ENCODE measurements at regions not wholly inside any gene's neighbourhood (a gene's known extent, or its start where the extent isn't known, plus 50 kb on each side); places are given as distances from the start of the nearest gene placed in this dataset.
A peak's percentile ranks its signal among the peaks of the same experiment; 100 is the strongest.
"Not testable (repeated sequence)": the region's sequence is repeated elsewhere in the genome, so short reads cannot be mapped to it uniquely, and the experiment has no call there.

DNA sequence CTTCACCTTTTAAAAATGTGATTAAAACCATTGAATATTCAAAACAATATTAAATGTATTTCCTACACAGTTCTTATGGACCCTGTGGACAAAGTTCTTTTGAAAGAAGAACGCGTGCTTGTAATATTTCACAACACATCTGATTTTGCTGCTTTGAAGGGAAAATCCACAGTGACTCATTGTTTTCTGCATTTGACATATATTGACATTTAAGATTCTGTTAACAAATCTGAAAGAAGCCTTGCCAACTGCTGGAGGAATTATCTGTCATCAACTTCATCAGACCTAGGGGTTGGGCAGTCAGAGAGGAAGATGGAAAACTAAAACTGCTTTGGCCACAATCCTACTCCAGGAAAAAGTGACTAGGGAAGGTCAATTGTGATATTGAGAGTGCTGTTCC lies 56.9 kb upstream of the RASEF start (continued):
- no peak for TF ChIP-seq TP53 (CRISPR knock-in tag; IDR thresholded peaks at IDR 0.05)

DNA sequence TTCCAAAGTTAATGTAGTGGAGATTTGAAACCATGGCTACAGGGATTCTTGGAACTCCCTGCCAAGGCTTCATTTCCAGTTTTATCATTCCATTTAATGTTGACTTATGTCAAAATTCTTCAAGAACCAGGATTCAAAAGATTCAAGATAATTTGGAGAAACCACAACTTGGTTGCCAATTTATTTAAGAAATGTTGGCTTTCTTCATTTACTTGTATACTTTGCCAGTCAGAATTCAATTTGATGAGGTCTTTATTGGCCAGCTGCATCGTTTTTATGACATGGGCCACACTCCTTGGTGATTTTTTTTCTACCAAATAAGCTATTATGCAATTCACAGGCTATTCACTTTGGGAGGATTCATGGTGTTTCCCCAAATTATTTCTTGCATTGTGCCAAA lies 53.1 kb upstream of the RASEF start:
- TF ChIP-seq IRF2 (CRISPR knock-in tag; IDR thresholded peaks at IDR 0.05; ENCODE audit: borderline replicate concordance, low read depth) (no peak), HMGA2 (CRISPR knock-in tag; IDR thresholded peaks at IDR 0.05) (no peak), ZNF219 (CRISPR knock-in tag; IDR thresholded peaks at IDR 0.05; ENCODE audit: borderline replicate concordance) (no peak)
- TF ChIP-seq, protein P1, sequence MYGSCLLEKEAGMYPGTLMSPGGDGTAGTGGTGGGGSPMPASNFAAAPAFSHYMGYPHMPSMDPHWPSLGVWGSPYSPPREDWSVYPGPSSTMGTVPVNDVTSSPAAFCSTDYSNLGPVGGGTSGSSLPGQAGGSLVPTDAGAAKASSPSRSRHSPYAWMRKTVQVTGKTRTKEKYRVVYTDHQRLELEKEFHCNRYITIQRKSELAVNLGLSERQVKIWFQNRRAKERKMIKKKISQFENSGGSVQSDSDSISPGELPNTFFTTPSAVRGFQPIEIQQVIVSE (CRISPR knock-in tag; IDR thresholded peaks at IDR 0.05; ENCODE audit: borderline replicate concordance), result no peak
- TF ChIP-seq, protein P2, sequence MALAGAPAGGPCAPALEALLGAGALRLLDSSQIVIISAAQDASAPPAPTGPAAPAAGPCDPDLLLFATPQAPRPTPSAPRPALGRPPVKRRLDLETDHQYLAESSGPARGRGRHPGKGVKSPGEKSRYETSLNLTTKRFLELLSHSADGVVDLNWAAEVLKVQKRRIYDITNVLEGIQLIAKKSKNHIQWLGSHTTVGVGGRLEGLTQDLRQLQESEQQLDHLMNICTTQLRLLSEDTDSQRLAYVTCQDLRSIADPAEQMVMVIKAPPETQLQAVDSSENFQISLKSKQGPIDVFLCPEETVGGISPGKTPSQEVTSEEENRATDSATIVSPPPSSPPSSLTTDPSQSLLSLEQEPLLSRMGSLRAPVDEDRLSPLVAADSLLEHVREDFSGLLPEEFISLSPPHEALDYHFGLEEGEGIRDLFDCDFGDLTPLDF (CRISPR knock-in tag; IDR thresholded peaks at IDR 0.05), result no peak
- TF ChIP-seq, protein P3, sequence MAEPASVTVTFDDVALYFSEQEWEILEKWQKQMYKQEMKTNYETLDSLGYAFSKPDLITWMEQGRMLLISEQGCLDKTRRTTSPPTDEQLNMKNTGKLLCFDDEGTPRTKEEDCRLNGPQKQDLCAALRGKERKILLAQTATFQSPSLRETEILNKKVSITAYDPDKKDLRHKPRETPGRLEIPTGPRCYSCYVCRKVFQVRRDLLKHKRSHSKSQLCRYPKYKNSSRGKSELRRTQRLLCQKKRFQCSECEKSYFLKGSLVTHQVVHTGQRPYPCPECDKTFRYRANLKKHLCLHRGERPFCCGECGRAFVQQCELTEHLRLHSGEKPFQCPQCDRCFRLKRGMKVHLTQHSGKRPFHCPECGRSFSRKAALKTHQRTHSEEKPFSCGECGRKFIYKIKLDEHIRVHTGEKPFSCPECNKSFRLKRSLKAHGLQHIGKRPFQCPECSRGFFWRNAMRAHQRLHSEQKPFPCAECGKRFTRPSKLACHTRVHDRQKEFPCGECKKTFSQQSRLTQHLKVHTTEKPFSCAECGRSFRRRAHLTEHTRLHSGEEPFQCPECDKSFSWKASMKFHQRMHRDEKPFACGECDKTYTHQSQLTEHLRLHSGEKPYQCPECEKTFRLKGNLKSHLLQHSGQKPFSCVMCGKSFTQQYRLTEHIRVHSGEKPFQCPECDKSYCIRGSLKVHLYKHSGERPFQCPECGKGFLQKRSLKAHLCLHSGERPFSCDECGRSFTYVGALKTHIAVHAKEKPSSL (CRISPR knock-in tag; conservative IDR thresholded peaks at IDR 0.05), result no peak
- POLR2A ChIA-PET, result no interaction called here
- H3K27ac Mint-ChIP-seq, result no peak overlapping the region
- peaks cover 28% of the 10 kb centered on the region for H3K36me3 Mint-ChIP-seq
- CTCF ChIA-PET, result interaction anchor here (0.5 kb wide), 1 partner anchor 1538 kb away, joined by 3 read pairs; no protein-coding TSS in a partner anchor
- H3K9me3 Mint-ChIP-seq, result peaks cover 54% of the 10 kb centered on the region
- H3K4me3 Mint-ChIP-seq, result no peak overlapping the region
- DNase-seq (ENCODE audit: low spot score) (no peak), ATAC-seq (no peak)
- peaks cover 10% of the 10 kb centered on the region for H3K27me3 Mint-ChIP-seq (ENCODE audit: low read depth)
- no peaks in the 10 kb centered on the region for H3K4me1 Mint-ChIP-seq

DNA sequence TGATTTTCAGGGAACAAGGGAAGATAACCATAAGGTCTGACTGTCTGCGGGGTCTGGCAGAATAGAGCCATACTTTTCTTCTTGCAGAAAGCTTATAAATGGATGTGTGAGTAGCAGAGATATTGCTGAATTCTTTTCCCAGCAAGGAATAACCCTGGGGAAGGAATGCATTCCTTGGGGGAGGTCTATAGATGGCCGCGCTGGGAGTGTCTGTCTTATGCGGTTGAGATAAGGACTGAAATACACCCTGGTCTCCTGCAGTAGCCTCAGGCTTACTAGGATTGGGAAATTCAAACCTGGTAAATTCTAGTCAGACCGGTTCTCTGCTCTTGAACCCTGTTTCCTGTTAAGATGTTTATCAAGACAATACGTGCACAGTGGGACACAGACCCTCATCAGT lies 50.5 kb upstream of the RASEF start:
- Mint-ChIP-seq H3K27me3 (ENCODE audit: low read depth) (peaks cover 10% of the 10 kb centered on the region), H3K36me3 (peaks cover 28% of the 10 kb centered on the region), H3K9me3 (peaks cover 48% of the 10 kb centered on the region)
- POLR2A ChIA-PET, H3K4me1 Mint-ChIP-seq, CTCF ChIA-PET, H3K27ac Mint-ChIP-seq, ATAC-seq, H3K4me3 Mint-ChIP-seq: not testable (repeated sequence)
- peak; percentile 39 for DNase-seq (ENCODE audit: low spot score)

Measured in WTC11 (cell line).